Neuronal stem cell (in vitro differentiated cells): ENCODE measurements at regions not wholly inside any gene's neighbourhood (a gene's known extent, or its start where the extent isn't known, plus 50 kb on each side); places are given as distances from the start of the nearest gene placed in this dataset.

Source experiments
- DNase-seq: peaks from one replicate; pipeline ENCODE4 v3.0.0-alpha.2; 2013; ENCODE audit warnings: low spot score
- H2AFZ ChIP-seq: one replicate; pipeline ENCODE4 v1.6.1; 2013; ENCODE audit warnings: mild to moderate bottlenecking, low read length, inconsistent platforms
- H2AK5ac ChIP-seq: 2 replicates; pipeline ENCODE4 v1.6.1; 2013; ENCODE audit warnings: low read depth, mild to moderate bottlenecking, inconsistent platforms, low read length, moderate library complexity, mixed read lengths
- H2BK120ac ChIP-seq: 2 replicates; pipeline ENCODE4 v1.6.1; 2013; ENCODE audit warnings: low read depth, mild to moderate bottlenecking, inconsistent platforms, low read length, moderate library complexity, mixed read lengths
- H2BK12ac ChIP-seq: one replicate; pipeline ENCODE4 v1.6.1; 2013; ENCODE audit warnings: low read length, inconsistent platforms
- H2BK15ac ChIP-seq: 2 replicates; pipeline ENCODE4 v1.6.1; 2013; ENCODE audit warnings: mild to moderate bottlenecking, low read length, inconsistent platforms, mixed read lengths
- H2BK5ac ChIP-seq: one replicate; pipeline ENCODE4 v1.6.1; 2013; ENCODE audit warnings: inconsistent platforms, mild to moderate bottlenecking, low read length, moderate library complexity
- H3K14ac ChIP-seq: one replicate; pipeline ENCODE4 v1.6.1; 2013; ENCODE audit warnings: low read length, inconsistent platforms
- H3K18ac ChIP-seq: 2 replicates; pipeline ENCODE4 v1.6.1; 2013; ENCODE audit warnings: low read length, inconsistent platforms
- H3K23ac ChIP-seq: 2 replicates; pipeline ENCODE4 v1.6.1; 2013; ENCODE audit warnings: low read depth, mild to moderate bottlenecking, mixed read lengths, low read length, inconsistent platforms; ENCODE audit not compliant: poor library complexity
- H3K27ac ChIP-seq: replicated peaks from 3 replicates; pipeline ENCODE4 v1.5.1; 2013; ENCODE audit warnings: low read length, inconsistent platforms
- H3K27me3 ChIP-seq, 3 experiments: 2 replicates each; pipeline ENCODE4 v1.6.1; 2013; ENCODE audit warnings: low read length in 3 of 3, mild to moderate bottlenecking in 2 of 3, inconsistent platforms in 1 of 3, low read depth in 1 of 3, mixed read lengths in 1 of 3, moderate library complexity in 1 of 3; ENCODE audit not compliant: control insufficient read depth in 3 of 3, insufficient read depth in 3 of 3
- H3K36me3 ChIP-seq, 2 donors: replicated peaks in 1 of 2; 2 replicates each; pipeline ENCODE4 v1.6.1; 2013; ENCODE audit warnings: low read length in 2 of 2; ENCODE audit not compliant: control insufficient read depth in 2 of 2, insufficient read depth in 2 of 2
- H3K4ac ChIP-seq: 2 replicates; pipeline ENCODE4 v1.6.1; 2013; ENCODE audit warnings: inconsistent platforms, mild to moderate bottlenecking, low read length, moderate library complexity
- H3K4me1 ChIP-seq, 2 donors: 1 replicate in 1 of 2; 2 replicates in 1 of 2; pipeline ENCODE4 v1.6.1; 2013; ENCODE audit warnings: low read length in 2 of 2, low read depth in 1 of 2; ENCODE audit not compliant: control insufficient read depth in 2 of 2, insufficient read depth in 1 of 2
- H3K4me2 ChIP-seq: one replicate; pipeline ENCODE4 v1.6.1; 2013; ENCODE audit warnings: mild to moderate bottlenecking, low read length, inconsistent platforms; ENCODE audit not compliant: insufficient read depth, poor library complexity, severe bottlenecking
- H3K4me3 ChIP-seq, 2 donors: 2 replicates each; pipeline ENCODE4 v1.5.1; 2013; ENCODE audit warnings: low read length in 2 of 2, mild to moderate bottlenecking in 2 of 2, inconsistent platforms in 1 of 2, moderate library complexity in 1 of 2
- H3K79me1 ChIP-seq: one replicate; pipeline ENCODE4 v1.6.1; 2013; ENCODE audit warnings: low read depth, mild to moderate bottlenecking, inconsistent platforms, low read length, moderate library complexity
- H3K9ac ChIP-seq: one replicate; pipeline ENCODE4 v1.6.1; 2013; ENCODE audit warnings: mild to moderate bottlenecking, low read depth, low read length, inconsistent platforms; ENCODE audit not compliant: poor library complexity
- H3K9me3 ChIP-seq, 2 donors: replicated peaks in 1 of 2; 2 replicates each; pipeline versions ENCODE3 to v1.6.1; 2013; ENCODE audit warnings: low read length in 2 of 2, mild to moderate bottlenecking in 2 of 2, inconsistent platforms in 1 of 2, low read depth in 1 of 2, mixed read lengths in 1 of 2, moderate library complexity in 1 of 2; ENCODE audit not compliant: control insufficient read depth in 2 of 2, insufficient read depth in 1 of 2
- H4K8ac ChIP-seq: one replicate; pipeline ENCODE4 v1.6.1; 2013; ENCODE audit warnings: low read depth, mild to moderate bottlenecking, inconsistent platforms, low read length, moderate library complexity
- H4K91ac ChIP-seq: one replicate; pipeline ENCODE4 v1.6.1; 2013; ENCODE audit warnings: low read length, low read depth, mild to moderate bottlenecking, inconsistent platforms; ENCODE audit not compliant: poor library complexity
- WGBS, 2 donors: extraction: QIAGEN DNeasy Blood & Tissue Kit; methylation state at CpG; one replicate each; pipeline ENCODE4 v1.1.7; 2013; ENCODE audit warnings: missing lambda C conversion rate in 2 of 2, mixed read lengths in 1 of 2; ENCODE audit not compliant: insufficient read length in 2 of 2, insufficient replicate concordance in 1 of 2; ENCODE audit errors: extremely low coverage in 2 of 2; 5-methylcytosine and 5-hydroxymethylcytosine counted together

GRCh38 chr5:125343015-125343414, 596.6 kb upstream of the ZNF608 start:
- Histone ChIP-seq H2BK12ac (no peak overlapping the region), H3K79me1 (no peaks in the 10 kb centered on the region), H3K36me3 (no peaks in the 10 kb centered on the region), H2AFZ (no peak overlapping the region), H3K18ac (no peak overlapping the region), H3K4ac (no peak overlapping the region), H2BK15ac (no peak overlapping the region), H3K4me1 (peaks cover 1 to 15% of the 10 kb centered on the region in 2 donors), H3K14ac (no peak overlapping the region), H2BK5ac (no peak overlapping the region), H3K9ac (no peak overlapping the region), H3K27me3 (peaks cover 0 to 2% (median 0%) of the 10 kb centered on the region in 3 experiments), H2AK5ac (no peak overlapping the region), H3K9me3 (peaks cover 0 to 6% of the 10 kb centered on the region in 2 donors), H2BK120ac (no peak overlapping the region), H4K91ac (no peak overlapping the region), H3K23ac (no peak overlapping the region), H3K27ac (no peak overlapping the region), H4K8ac (no peak overlapping the region), H3K4me2 (no peak overlapping the region), H3K4me3 (no peak overlapping the region)
- WGBS, 2 donors, result no CpG with 5 or more reads among the region's 2 CpGs
- no peak for DNase-seq

DNA sequence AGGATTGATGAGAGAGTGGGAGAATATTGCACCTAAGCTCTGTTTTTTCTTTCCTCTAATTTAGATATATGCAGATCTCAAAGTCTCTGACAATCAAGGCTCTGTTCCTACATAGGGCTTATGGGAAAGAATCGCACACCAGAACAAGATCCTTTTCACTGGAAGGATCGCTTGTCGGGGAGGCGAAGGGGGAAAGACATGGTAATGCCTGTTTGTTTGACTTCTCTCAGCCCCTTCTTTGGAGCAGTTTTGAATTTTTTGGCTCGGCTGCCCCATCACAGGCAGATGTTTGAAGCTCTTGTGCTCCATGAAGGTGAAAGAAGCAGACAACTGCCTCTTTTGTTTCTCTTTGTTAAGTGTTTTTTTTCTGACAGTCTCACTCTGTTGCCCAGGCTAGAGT, 599.9 kb upstream of the ZNF608 start:
- Histone ChIP-seq H3K27me3 (peaks cover 0 to 2% (median 0%) of the 10 kb centered on the region in 3 experiments), H2BK120ac (no peak overlapping the region), H3K23ac (no peak overlapping the region), H2AFZ (peak overlapping the region; percentile 34), H2BK12ac (no peak overlapping the region), H3K36me3 (no peaks in the 10 kb centered on the region), H3K4ac (no peak overlapping the region), H3K9ac (no peak overlapping the region), H2AK5ac (no peak overlapping the region), H2BK15ac (no peak overlapping the region), H2BK5ac (no peak overlapping the region), H4K91ac (no peak overlapping the region), H3K9me3 (peaks cover 0 to 9% of the 10 kb centered on the region in 2 donors), H3K4me2 (no peak overlapping the region), H4K8ac (no peak overlapping the region), H3K14ac (no peak overlapping the region), H3K18ac (no peak overlapping the region), H3K4me1 (peaks cover 10 to 29% of the 10 kb centered on the region in 2 donors), H3K27ac (no peak overlapping the region), H3K79me1 (no peaks in the 10 kb centered on the region), H3K4me3 (no peak overlapping the region)
- WGBS, 2 donors, result no CpG with 5 or more reads among the region's 5 CpGs
- no peak for DNase-seq

DNA sequence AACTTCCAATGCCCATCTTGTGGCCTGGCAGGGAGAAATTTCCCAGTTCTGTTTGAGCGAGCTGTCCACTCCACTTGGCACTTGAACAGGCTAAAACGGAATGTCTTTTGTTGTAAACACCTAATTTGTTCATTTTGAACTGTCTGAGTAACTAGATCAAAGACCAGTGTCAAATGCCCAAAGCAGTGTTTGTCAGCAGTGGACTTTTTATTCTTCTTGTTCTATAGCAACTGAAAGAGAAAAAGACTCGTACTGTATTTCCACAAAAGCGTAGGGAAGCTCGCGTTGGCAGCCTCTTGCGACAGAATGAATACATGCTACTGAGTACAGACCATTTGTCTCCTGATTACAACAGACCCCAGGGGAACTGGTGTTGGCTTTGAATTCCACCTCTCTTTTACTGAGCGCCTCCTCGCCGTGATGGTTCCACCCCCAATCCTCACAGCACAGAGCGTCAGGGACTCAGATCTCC, 601.8 kb upstream of the ZNF608 start:
- WGBS, 2 donors, result no CpG with 5 or more reads among the region's 11 CpGs

DNA sequence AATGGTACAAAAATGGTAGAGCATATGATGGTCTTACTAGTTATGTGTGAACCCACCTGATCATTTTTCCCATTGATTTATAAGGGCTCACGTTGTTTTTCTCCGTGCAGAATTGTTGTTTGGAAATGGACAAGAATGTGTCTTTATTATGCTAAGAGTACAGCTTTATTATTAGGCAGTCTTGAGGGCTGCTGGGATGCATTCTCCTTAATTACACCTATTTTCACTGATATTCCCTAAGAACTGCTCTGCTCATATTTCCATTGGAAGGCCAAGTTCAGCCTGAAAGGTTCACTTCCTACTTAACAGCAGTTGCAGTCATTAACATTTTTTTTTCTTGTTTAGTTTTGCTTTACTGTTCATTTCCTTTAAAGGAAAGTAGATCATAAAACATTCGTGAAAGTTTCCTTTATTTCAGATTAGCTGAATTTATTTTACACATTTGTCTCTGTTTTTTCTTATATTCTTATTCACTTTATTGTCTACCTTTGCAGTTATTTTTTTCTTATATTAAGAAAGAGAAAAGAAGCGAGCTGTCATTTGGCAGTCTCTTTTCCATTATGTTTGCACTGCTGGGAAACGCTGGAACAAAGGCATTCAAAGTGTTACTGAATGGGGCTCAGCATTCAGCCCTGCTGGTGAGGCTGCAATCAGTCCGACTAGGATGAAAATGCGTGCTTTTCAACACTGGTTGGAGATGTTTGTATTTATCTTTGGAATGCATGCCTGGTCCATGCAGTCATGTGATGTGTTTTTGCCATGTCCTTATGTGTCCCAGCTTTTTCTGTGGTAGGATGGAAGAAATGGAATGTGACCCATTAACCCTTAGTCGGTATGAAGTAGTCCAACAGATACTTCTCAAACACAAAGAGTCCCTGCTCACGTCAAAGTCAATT, 602.7 kb upstream of the ZNF608 start:
- H3K79me1 ChIP-seq, result no peaks in the 10 kb centered on the region
- H3K14ac ChIP-seq, result no peak overlapping the region
- H3K36me3 ChIP-seq, result no peaks in the 10 kb centered on the region
- no peak overlapping the region for H2BK15ac ChIP-seq
- peak overlapping the region; percentile 38 for H3K4me2 ChIP-seq
- H3K27me3 ChIP-seq, result peaks cover 0 to 2% (median 0%) of the 10 kb centered on the region in 3 experiments
- H3K23ac ChIP-seq, result no peak overlapping the region
- H3K9ac ChIP-seq, result no peak overlapping the region
- no peak overlapping the region for H3K4ac ChIP-seq
- H3K9me3 ChIP-seq, result peaks cover 0 to 14% of the 10 kb centered on the region in 2 donors
- no peak overlapping the region for H3K27ac ChIP-seq
- H2BK120ac ChIP-seq, result no peak overlapping the region
- DNase-seq, result peak; percentile 47
- H4K8ac ChIP-seq, result no peak overlapping the region
- no peak overlapping the region for H3K18ac ChIP-seq
- peak overlapping the region; percentile 57 for H2AFZ ChIP-seq
- H2BK12ac ChIP-seq, result no peak overlapping the region
- H3K4me1 ChIP-seq, result peaks cover 10 to 29% of the 10 kb centered on the region in 2 donors
- WGBS, 2 donors, result no CpG with 5 or more reads among the region's 9 CpGs
- peak overlapping the region in 1 of 2 donors; percentile 30 for H3K4me3 ChIP-seq
- H4K91ac ChIP-seq, result no peak overlapping the region
- H2BK5ac ChIP-seq, result no peak overlapping the region
- no peak overlapping the region for H2AK5ac ChIP-seq

More for the DNA sequence above, 601.8 kb upstream of the ZNF608 start:
- no peak overlapping the region for H3K9ac ChIP-seq
- no peak overlapping the region for H3K27ac ChIP-seq
- no peaks in the 10 kb centered on the region for H3K36me3 ChIP-seq
- H3K79me1 ChIP-seq, result no peaks in the 10 kb centered on the region
- H3K14ac ChIP-seq, result no peak overlapping the region
- no peak overlapping the region for H3K4me2 ChIP-seq
- H3K9me3 ChIP-seq, result peaks cover 0 to 15% of the 10 kb centered on the region in 2 donors
- no peak overlapping the region for H2BK15ac ChIP-seq
- H2BK120ac ChIP-seq, result no peak overlapping the region
- H3K4me1 ChIP-seq, result peaks cover 10 to 29% of the 10 kb centered on the region in 2 donors
- H3K27me3 ChIP-seq, result peaks cover 0 to 2% (median 0%) of the 10 kb centered on the region in 3 experiments
- H2BK12ac ChIP-seq, result no peak overlapping the region
- no peak overlapping the region for H2BK5ac ChIP-seq
- H4K91ac ChIP-seq, result no peak overlapping the region
- H3K4ac ChIP-seq, result no peak overlapping the region
- no peak overlapping the region for H3K18ac ChIP-seq
- H4K8ac ChIP-seq, result no peak overlapping the region
- H2AFZ ChIP-seq, result peak overlapping the region; percentile 57
- H3K23ac ChIP-seq, result no peak overlapping the region
- H2AK5ac ChIP-seq, result no peak overlapping the region
- H3K4me3 ChIP-seq, result peak overlapping the region in 1 of 2 donors; percentile 30
- peak; percentile 15 for DNase-seq
